EH (cell line): ENCODE measurements at regions not wholly inside any gene's neighbourhood (a gene's known extent, or its start where the extent isn't known, plus 50 kb on each side); places are given as distances from the start of the nearest gene placed in this dataset.

Experiments
- DNase-seq: peaks from one replicate; pipeline ENCODE4 v3.0.0-alpha.2; 2015; ENCODE audit warnings: low read depth

DNA sequence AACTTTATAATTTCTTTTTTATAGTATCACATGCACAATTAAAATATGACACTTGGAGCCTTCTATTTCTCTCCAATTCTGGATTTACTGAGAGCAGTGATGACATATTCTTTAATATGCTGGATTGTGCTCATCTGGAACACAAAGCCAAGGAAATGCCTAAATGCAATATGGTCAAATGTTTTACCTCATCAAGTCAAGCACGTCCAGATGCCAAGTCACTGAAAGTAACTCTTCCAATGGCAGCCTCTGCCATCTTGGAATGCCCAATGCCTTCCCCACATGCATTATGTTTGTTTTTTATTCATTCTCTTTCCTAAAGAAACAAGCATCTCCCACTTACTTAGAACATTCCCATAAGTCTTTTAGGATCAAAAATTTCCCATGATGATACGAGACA lies 189.8 kb downstream of the TMX3 start:
- no peak for DNase-seq

DNA sequence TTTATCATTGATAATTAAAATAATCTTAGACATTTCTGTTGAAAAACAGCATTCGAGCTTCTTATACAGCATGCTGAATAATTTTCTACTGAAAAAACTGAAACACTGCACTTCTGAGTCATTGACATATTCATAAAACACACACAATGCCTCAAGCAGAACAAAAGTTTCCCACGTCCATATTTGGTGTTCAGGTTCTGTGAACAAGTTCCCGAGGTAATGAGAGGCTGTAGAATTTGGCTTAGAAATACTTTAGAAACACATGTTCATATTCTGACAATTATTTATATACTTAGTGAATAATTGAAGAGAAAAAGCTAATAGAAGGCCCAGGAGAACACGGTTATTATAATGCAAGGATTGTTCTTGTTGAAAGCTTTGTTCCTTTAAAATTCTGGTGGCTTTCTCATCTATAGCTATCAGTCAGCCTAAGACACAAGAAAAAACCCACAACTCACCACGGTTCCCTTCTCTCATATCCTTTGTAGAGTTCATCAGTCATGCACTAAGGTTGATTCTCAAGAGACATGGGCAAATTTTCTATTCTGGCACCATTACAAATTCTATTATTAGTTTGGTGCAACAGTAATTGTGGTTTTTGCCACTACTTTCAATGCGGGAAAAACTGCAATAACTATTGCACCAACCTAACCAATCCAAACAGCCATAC lies 194.4 kb downstream of the TMX3 start:
- peak; percentile 89 for DNase-seq

DNA sequence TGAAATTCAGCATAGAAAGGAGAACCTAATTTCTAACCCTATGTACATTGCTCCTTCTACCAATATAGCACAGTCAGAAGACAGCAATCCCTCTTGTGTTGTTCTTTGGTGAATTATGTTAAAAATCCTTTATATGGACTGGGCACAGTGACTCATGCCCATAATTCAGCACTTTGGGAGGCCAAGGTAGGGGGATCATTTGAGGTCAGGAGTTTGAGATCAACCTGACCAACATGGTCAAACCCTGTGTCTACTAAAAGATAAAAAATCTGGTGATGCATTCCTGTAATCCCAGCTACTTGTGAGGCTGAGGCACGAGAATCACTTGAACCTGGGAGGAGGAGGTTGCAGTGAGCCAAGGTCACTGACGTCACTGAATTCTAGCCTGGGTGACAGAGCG lies 195.6 kb downstream of the TMX3 start:
- peak; percentile 79 for DNase-seq

DNA sequence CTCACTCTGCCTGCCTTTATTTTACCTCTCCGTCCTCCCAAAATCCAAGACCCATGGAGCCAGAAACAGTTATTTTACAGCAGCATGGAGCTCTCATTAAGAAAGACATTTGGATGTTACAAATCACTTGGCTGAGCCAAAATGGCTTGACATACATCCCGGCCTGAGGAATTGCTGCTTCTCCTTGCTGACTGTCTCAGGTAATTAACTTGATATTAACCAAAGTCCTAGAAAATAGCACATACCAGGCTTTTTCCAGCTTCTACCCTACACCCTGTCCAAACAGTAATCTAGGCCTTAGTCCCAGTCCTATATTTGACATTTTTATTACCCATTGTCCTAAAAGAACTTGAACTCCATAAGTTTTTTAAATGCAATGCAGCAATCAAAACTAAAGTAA lies 205.0 kb downstream of the TMX3 start:
- no peak for DNase-seq

DNA sequence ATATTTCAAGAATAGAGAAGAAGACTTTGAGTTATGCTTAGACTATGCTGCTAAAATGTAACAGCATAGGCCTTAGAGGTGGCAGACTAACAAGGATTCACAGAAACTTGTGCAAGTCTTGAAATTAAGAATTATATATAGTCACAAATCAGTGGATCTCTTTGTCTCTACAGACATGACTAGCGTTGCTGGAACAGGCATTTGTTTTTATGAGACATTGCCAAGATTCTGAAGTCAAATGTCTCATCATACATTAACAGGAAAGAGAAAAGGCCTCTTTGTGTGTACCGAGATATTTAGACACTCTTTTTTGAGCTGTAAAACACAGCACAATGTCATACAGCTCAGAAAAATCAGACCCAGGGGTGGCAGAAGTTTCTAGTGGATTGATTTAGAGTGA lies 207.1 kb downstream of the TMX3 start:
- DNase-seq = no peak

DNA sequence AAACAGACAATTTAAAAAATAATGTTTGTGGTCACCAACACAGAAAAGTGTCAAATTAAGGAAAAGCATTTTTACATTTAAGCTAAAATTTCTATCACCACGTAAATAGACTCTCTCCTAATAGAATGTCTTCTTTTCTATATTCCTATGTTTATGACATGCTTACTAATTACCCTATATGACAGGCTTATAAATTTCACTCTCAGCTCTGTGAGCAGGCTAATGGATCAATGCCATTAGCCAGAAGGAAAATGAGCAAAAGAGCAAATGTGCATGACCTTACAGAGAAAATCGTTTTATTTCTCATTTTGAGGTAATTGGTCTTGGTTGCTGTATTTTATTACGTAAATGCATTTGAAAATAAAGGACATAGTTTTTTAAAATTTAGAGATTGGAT lies 209.7 kb downstream of the TMX3 start:
- no peak for DNase-seq

DNA sequence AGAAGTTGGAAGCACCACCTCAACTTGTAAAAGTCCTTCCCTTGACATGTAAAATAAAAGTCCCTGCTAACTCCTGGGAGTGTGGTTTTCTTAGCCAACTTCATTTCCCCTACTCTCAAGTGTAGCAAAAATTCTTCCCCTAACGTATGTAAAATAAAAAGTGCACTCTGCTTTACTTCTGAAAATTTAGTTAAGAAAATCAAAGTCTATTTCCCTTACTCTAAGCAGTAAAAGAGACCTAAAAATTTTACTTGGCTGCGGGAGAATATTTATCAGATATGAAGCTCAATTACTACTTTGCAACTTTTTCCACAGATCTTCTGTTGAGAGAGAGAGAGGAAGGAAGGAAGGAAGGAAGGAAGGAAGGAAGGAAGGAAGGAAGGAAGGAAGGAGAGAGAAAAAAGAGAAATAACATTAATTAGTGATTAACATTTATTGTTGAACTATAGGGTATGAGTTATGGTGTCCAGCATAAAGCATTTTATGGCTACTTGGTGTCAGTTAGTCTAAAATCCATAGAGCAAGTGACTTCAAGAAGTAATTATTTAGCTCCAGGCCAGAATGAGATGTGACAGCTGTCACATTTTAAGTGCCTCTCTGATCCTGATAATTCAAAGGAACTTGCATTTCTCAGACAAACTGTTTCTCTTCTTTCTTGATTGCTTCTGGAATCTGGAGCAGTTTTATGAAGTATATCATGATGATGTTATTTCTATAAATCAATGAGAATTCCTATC lies 210.3 kb downstream of the TMX3 start:
- DNase-seq = no peak

DNA sequence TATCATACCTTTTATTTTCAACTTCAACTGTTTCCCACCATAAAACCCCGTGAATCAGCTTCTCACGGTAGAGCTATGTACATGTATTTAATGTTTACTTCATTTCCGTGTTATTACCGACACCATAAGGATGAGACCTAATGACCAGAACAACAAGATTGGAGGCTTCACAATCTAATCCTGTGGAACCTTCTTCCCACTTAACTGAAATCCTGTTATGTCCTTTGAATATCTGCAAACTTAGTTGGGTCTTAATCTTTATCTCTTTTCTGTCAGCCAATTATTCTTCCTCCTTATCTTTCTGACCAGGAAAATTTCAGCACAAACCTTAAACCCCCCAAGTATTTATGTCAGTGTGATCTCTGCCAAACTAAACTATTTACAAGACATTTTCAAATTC lies 214.4 kb downstream of the TMX3 start:
- no peak for DNase-seq

DNA sequence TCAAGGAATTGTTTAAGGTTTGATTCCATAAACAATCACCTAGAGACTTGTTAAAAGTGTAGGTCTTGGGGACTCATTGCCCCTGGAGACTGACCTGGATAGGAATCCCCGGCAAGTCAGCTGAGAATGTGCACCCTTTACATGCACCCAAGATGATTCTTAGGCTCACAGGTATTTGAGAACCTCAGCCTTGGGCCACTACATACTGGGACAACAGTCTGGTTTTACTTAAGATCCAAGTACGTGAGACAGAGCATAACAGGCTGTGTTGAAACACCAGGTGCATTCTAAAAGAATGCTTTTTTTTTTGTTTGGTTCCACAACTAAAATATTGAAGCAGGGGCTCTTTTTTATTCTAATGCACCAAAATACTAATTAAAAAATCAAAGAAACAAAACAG lies 215.8 kb downstream of the TMX3 start:
- DNase-seq = no peak

DNA sequence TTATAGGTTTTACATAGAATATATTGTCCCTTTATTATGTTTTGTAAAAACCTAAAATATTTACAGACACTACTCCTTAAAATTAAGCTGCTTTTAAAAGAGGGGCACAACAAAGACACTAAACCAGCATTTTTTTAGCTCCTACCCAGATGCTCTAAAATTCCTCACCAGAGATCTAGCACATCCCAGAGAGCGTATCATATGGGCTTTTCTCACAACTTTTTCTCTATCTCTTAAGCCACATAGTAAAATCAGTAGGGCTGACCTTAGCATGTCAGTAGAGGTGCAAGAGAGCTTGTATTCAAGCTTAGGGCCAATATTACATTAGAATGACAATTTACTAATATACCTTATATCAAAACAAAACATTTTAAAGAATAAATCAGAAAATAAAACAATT lies 216.3 kb downstream of the TMX3 start:
- DNase-seq = no peak

DNA sequence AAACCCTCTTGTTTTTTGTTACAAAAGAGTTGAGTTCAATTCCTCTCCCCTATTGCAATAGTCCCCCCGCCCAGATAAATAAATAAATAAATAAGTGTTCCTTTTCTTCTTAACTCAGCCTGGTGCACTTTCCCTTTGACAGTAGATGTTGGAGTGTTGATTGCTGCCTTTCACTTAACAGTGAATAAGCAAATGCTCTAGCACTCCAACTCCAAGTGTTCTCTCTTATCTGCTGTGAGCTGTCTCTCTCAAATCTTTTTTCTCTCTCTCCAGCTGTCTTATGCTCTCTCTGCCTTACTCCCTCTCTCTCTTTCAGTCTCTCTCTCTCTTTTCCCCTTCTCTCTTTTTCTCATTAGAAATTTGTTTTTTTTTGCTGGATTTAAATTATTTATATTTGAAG lies 216.7 kb downstream of the TMX3 start:
- DNase-seq = no peak

DNA sequence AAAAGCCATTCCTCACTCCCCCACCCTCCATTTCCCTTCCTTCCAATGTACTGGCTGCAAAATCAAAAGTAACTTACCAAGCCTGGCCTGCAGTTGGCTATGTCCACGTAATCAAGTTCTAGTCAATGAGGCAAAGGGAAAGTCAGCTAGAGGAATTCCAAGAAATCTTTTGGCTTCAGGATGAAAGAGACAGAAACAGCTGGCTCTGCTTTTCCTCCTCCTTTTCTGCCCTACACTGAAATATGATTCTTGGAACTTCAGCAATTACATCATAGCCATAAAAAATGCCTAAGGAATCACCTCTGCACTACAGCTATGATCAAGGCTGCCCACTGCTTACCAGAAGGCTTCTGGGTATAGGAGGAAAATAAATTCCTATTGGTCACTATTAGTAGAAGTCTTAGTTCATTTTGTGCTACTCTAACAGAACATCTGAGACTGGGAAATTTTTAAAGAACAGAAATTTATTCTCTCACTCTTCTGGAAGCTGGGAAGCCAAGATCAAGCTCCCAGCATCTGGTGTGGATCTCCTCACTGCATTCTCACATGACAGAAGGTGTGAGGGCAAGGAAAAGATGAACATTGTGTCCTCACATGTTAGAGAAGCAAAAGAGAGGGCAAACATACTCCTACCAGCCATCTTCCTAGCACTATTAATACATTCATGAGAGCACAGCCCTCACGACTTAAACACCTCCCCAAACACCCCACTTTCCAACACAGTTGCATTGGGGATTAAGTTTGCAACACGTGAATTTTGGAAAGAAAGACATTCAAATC lies 219.9 kb downstream of the TMX3 start:
- peak; percentile 94 for DNase-seq

DNA sequence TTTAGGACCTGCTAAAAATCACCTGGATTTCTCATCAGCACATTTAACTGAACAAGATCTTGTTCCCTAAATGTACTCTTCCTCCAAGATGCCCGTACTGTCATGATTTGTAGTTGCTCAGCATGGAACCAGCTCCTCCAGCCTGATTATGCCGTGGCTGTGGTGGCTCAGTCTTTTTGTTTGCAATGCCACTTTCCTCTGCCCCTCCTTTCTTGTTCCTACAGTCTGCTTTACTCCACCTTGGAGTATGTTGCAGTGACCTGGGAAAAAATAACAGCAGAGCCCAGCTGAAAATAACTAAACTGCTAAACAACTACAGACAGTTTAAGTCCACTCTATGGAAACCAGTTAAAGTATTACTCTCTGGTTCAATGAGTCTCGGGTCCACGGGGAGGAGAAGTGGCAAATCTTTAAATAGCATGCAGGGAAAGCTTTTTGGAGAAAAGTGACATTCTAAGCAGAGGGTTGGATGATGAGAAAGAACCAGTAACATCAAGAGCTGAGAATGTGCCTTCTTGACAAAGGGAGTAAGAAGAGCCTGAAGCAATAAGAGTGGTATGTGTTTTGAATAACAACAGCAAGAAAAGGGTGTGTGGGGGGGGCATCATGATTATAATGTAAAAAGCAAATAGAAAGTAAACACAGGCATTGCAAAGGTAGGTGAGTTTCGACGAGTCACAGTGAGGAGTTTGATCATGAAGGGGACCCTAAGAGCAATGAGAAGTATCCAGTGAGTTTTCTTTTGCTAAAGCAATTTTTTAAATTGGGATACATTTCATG lies 225.7 kb downstream of the TMX3 start:
- peak; percentile 36 for DNase-seq

DNA sequence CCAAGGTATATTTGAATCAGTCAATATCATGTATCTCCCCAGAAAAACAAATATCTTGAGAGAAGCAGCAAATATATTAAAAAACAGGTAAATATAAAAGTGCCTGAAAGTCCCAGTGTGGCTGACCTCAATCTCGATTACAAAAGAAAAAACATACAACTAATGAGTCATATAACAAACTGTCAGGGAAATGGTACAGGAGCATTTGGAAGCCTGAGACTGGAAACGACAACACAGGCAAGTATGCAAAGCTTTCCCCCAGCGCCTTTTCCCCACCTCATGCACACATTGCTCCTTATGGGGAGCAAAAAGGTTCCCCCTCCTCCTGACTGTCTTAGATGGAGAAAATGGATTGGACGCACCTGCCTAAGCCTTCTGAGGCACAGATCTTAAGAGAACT lies 230.7 kb downstream of the TMX3 start:
- peak; percentile 36 for DNase-seq

DNA sequence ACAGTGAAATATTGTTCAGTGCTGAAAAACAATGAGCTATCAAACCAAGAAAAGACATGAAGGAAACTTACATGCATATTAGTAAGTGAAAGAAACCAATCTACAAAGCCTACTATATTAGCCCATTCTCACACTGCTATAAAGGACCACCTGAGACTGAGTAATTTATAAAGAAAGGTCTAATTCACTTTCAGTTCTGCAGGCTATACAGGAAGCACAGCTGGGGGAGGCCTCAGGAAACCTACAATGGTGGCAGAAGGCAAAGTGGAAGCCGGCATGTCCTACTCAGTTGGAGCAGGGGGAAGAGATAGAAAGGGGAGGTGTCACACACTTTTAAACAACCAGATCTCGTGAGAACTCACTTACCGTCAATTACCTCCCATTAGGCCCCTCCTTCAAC lies 232.1 kb downstream of the TMX3 start:
- no peak for DNase-seq

DNA sequence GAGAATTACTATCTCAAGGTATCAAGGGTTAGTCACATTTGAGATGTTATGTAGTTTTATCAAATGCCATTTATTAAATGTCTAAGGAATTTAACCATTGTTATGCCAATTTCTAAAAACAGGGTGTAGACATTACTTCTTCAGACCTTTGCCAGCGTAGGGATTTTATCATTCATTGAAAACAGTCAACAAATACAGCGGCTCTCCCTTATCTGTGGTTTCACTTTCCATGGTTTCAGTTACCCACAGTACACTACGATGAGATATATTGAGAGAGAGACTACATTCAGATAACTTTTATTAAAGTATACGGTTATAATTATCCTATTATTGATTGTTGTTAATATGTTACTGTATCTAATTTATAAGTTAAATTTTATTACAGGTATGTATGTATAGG lies 234.7 kb downstream of the TMX3 start:
- no peak for DNase-seq

DNA sequence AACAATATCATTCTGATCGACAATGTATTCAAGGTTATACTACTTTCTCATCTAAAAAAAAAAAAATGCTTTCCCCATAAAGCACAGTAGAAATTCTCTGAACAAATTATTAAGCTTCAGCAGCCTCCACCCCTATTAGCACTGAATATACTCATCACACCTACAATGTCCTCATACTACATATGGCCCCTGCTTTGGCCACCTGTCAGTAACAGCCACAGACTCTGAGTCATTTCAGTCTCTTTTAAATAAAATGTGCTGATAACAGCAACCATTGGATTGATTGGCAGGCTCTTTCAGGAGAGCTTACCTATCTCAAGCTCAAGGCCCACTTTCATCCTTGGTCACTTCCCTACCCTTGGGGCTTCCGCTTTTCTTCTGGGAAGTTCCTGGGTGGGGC lies 236.7 kb downstream of the TMX3 start:
- DNase-seq = no peak

DNA sequence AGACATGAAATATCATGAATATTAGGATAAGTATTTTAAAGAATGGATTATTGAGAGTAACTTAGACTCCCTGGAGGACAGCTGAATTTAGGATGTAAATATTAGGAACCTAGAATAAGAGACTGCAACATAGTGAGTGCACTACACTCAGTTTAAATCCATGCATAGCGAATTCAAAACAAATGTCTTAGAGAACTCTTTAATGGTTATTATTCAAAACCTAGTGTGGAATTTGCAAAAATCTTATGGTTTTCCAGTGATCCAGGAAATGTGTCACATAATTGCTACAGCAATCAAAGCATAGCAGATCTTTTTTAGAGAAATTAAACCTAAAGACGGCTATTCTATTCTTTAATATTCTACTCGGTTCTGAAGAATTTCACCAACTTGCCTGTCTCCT lies 239.0 kb downstream of the TMX3 start:
- no peak for DNase-seq

DNA sequence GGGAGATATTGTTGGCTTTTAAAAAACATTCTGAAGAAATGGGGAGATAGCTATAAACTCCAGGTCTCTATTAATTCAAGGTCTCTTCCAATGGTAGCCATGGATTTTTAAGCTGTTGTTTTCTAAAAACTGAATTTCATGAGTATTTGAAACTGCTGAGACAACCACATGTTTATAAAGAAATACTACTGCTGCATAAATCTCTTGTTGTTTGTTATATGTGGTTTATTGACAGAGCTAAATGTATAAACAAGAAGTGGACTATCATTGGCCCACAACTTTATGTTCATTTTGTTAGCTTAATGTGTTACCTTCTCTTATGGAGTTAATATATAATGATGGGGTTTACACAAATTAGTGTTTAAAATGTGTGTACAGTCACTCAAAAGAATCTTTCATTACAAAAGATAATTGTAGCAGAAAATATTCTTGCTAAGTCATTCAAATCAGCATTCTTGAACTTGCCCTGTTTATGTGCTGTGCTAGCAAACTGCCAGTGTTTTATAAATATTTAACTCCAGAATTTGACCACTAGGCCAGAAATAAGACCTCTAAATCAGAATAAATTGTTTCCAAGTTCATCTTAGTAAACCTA lies 242.1 kb downstream of the TMX3 start:
- DNase-seq = no peak

DNA sequence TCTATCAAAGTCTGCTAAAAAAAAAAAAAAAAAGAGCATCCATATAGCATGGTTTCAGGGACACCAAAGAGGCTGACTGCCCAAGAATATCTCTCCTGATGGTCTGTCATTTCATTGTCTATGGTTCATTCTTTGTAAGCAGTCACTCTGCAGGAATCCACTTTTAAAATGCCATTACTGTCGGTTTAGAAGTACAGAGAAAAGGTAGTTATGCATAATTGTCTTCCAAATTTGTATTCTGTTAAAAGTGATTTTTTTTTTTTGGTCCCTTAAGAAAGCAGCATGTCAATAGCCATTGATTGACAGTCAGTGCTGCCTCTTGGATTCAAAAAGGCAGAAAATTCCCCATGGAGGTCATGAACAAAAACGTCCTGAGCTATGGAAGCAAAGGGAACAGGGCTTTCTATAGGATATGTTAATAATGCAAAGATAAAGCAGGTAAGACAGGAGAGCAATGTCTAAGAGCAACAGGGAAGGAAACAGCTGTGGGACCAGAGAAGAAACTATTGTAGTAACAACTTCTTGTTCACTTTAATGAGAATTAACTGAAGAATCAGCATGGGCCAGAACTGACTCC lies 245.8 kb downstream of the TMX3 start:
- no peak for DNase-seq

DNA sequence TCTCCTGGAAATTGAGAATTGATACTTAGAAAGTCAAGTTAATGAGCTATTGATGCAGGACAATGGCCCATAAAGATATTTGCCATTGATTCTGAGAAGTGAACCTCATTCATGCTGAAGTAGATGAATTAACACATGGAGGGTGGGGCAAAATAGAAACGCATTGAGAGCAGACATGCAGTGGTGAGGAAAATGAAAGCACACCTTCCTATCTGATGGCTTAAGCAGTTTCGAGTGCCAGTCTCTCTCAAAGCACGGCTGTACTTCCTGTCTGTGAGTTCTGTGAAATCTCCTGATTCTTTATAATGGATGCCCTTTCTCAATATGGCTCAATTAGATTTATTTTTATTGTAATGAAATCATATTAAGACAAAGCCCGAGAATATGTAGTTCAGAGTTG lies 247.0 kb downstream of the TMX3 start:
- no peak for DNase-seq

DNA sequence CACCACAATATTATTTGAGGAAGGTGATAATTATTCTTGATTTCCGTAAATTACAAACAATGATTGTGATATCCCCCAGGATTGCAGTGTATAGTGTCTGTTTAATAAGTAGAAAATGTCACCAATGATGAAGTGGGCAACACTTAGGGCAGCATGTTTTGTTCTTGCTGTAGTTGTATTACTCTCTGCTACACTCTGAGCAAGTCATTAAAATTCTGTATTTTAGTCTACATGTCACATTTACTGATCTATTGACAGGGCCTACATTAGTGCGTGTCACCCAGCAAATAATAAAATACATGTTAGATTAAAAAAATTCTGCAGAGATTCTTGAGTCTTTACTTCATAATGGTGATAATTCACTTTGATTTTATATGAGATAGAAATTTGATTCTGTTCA lies 247.6 kb downstream of the TMX3 start:
- DNase-seq = no peak
